DMS 273 treated with DMSO at 0.1 percent for 48 hours (cell line): ENCODE measurements at regions not wholly inside any gene's neighbourhood (a gene's known extent, or its start where the extent isn't known, plus 50 kb on each side); places are given as distances from the start of the nearest gene placed in this dataset.

ENCODE experiments used
- DNase-seq: peaks from one replicate; lab custom pipeline; 2025; lab: John Stamatoyannopoulos, UW

DNA sequence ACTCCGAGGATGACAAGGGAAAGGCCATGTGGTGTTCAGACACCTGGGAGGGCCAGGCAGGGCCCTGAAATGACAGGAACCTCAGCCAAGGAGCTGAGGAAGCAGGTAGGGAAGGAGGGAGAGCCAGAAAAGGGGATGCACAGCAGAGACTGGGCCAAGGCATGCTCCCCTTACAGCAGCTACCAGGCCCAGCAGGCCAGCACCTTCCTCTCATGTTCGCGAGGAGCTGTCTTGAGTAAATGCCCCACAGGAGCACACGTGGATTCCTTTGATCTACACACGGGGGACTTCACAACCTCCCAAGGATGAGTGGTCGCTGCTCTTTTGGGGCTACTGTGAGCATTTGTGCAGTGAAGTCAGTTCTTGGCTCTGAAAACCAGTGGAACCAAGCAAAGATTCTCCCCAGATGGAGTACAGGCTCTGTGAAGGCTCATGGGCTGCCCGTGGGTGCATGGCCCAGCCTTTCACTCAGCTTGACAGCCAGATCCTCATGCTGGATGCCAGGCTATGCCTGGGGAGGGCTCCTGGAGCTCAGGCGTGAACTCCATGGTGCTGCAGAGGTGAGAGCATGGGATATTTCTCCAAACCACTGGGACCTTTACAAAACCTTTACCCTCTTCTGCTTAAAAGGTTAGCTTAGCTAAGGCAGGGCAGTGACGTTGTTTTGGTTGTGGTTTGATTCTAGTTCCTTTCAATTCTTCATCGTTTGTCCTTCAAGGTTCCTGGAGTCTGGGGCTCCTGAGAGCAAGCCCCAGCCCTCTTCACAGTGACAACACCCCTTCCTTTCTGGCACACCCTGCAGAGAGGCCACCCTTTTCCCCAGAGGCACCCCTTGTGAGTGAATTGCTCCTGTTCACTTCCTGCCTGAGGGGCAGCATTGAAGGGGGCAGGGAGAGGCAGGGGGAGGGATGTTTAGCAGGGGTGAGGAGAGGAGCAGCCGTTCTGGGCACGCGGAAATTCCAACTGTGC, 74.2 kb upstream of the ZPBP start:
- no peak for DNase-seq

DNA sequence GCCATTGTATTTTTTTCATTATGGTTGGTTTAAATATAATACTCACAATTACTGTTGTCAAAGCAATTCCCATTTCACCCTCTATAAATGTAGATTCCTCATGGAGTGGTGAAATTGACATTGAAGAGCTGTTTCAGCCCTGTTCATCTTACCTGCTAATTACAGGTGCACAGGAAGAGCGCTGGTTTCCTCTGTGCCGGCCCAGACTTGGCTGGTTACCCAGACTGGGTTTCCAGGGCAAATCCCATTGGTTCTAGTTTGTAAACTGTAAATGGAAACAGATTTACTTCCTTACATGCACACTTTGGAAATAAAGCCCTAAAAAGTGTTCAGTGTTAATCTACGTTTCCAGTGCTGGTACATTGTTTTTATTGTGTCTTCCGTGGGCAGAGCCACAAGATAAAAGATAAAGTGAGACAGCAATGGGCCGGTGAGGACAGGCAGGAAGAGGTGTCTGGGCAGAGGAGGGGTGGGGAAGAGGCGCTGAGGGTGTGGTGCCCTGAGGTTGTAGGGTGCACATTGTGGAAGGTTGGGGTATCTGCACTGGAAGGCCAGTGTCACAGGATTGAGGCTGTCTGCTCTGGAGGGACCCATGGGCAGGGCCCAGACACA, 71.6 kb upstream of the ZPBP start:
- no peak for DNase-seq

DNA sequence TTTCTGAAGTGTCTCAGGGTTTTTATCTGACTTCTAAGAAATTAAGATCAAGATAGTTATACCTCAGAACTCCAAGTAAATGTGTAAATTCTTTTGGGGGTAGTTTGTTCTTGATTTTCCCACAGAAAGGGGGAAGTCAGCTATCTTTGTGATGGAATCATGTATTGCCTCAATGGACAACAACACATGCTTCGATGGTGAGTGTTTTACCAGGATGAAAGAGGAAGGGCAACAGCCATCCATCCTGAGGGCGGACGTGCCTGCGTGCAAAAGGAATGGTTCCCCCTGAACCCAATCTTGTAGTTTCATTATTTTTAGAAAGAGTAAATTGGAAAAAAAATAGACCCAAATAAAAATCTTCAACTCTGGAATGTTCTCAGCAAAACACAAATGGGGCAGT, 67.2 kb upstream of the ZPBP start:
- DNase-seq, result no peak

DNA sequence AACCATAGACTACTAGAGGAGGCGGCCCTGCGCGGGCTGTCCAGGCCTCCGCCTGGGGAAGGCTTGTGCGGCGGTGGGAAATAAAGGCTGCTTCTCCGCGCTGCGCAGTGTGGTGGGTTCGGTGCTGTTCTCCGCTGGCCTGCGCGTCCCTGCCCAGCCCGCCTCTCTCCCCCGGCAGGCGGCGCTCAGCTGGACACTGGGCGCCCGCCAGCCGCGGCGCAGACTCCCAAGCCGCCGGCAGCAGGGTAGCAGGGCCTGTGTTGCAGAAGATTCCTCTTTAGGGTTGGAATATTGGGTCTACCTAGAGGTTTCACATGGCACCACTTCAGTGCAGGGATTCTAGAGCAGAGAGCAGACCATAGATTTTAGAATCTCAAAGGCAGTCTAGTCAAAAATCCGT, 66.1 kb upstream of the ZPBP start:
- no peak for DNase-seq

DNA sequence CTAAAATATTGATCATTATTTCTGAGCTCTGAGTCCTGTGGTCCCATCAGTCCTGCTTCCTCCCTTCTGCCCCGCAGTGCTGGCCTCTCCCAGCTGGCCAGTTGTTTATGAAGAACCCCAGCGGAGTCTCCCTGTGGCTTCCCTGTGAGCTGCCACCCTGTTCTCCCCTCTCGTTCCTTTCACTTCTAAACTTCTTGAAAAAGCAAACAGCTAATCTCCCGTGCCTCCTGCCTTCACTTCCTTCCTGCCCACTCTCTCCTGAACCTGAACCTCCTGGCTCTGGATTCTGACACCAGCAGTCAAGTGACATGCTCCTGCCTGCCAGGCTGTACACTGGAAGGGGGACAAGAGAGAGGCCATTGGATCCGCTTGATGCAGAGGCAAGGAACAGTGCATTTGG, 63.7 kb upstream of the ZPBP start:
- DNase-seq, result no peak

DNA sequence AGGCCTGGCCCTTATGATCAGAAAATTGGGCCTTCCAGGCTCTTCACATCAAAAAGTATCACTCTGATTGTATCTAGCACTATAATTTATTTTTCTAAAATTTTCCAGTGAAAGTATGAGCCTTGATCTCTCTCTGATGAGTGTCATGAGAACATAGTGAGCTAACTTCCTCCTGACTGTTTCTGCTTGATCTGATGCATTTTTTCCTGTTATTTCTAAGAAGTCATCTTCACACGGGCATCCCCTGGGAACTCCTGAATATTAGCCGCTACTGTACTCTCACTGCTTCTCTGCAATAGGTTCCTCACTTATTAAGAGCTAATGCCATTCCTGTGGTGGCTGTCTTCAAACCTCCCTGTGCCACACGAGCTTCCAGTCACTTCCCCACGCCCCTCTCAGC, 63.1 kb upstream of the ZPBP start:
- no peak for DNase-seq

DNA sequence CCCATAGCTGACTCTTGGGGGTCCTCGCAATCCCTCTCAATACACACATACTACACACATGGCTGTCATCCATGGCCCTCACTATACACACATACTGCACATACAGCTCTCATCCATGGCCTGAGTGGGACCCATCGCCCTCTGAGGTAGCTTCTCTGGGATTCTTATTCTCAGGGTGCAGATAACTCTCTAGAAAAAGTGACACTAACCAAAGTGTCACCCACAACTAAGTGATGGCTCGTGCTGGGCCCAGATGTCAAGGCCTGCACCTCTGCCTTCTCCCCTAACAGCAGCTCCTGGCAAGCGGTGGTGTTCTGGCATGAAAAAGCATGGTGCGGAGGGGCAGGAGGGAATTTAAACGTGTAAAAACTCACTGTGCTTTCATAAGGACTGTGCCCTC, 62.7 kb upstream of the ZPBP start:
- no peak for DNase-seq

DNA sequence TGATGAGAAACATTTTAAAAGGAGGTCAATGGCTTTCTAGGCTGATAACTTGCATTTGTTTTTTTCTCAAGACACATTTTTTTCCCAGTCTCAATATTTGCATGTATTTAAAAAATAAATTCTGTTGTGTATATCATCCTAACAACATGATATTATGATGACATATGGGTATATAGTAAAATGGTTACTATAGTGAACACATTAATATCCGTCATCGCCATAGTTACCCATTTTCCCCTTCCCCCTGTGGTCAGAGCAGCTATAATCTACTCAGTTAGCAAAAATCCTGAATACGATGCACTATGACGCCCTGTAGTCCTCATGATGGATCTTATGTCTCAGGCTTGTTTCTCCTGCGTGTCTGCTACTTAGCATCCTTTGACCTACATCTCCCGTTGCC, 60.9 kb upstream of the ZPBP start:
- no peak for DNase-seq

DNA sequence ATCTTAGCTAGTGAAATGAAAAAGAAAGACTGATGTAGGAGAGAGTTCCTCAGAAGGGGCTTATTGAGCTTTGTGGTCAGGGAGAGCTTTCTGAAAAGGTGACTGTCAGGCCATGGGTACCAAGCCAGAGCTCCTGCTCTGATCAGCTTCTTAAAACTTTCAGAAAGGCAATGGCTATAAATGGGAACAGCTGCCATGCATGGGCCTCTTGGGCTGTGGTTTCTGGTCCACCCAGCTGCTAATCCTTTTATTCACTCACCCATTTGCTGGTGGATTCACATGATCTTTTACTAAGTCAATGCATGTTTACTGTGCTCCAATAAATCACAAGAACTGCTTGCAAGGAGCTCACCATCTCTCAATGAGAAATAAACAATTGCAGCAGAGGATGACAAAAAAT, 60.1 kb upstream of the ZPBP start:
- DNase-seq, result no peak

DNA sequence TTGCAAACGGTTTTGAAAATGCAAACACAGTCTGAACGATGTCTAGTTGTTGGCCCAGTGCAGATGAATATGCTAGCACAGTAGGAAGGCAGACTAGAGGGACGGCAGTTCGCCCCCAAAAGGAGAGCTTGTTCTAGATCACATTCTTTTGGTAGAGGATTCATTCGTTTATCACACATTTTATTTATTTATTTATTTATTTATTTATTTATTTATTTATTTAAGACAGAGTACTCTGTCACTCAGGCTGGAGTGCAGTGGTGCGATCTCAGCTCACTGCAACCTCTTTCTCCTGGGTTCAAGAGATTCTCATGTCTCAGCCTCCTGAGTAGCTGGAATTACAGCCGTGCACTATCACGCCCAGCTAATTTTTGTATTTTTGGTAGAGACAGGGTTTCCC, 59.4 kb upstream of the ZPBP start:
- DNase-seq, result no peak

DNA sequence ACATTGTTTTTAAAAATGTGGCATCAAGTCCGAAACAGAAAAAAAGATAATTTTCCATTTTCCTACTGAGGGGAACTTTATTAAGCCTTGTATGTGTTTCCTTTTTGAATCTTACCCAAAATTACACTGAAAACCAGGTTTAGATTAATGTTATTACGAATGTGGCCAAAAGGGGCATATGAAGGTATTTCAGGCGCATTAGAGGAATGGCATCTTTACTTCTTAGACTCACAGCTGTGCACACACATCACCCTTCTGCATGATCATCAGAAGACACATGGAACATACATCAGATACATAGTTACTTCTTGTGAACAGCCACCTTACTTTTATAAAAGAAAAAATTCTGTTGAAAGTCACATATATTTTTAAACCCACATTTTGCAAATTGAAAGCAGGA, 58.6 kb upstream of the ZPBP start:
- no peak for DNase-seq

DNA sequence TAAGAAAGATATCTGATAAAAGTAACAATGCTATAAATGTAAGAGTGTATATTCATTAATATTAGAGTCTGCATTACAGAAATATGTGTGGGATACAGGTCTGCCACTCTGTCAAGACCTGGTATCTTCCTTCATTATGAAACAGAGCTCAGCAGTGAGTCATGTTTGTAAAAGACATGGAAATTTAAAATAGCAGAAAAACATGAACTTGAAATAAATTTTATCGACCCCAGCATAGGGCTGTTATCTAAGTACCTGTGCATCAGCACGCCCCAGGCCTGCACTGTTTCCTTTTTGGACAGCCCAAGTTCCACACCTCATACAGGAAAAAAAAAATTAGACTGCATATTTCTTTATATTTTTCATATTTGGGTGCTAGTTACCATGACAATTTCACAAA, 58.0 kb upstream of the ZPBP start:
- DNase-seq, result no peak

DNA sequence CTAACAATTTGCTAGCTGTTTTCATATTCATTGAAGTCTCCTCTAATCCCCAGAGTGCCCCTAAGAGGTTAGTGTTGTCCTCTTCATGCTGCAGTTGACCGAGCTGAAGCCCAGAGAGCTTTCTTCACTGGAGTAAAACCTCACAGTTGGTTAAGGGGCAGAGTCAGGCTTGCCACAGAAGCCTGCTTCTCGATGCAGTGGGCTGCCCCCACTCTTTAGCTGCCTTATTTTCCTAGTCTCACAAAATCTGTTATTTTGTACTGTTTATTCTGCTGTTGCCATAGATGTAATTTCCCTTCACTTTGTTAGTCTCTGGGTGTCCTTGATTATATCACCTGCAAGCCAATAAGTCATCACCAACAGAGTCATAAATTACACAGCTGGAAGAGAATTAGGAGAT, 56.3 kb upstream of the ZPBP start:
- DNase-seq, result no peak

DNA sequence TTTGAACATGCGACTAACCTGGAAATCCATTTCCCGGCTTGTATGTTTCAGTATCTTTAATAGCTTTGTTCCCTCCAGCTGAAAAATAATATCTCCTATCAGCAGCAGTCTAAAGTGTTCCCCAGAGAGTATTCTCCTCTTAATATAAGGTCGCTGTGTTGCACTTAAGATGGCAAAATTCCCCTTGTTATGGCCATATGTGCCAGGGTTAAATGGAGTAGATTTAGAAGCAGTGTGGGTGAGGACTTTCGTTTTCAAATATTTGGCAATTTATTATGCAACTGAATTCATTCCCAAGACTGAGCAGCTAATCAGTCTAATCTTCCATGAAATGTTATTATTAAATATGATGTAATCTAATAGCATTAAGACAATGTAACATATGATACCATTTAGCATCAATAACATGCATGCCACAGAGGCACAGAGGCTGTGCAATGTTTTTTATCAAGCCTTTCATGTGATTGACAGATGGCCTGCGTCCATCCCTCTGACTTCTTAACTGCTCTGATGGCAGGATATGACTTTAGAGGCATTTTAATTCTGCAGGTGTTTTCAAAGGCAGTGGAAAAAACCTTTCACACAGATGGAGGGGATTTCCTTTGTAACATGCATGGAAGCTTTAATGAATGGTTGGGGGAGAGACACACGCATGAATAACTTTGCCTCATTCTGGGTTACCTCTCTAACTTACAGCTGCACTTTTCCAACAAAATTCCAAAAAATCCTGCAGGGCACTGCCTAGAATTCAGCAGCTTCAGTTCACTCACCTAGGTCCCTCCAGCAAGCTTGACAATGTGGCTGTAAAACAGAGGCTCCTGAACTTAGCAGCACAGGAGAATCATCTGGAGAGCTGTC, 55.1 kb upstream of the ZPBP start:
- no peak for DNase-seq

DNA sequence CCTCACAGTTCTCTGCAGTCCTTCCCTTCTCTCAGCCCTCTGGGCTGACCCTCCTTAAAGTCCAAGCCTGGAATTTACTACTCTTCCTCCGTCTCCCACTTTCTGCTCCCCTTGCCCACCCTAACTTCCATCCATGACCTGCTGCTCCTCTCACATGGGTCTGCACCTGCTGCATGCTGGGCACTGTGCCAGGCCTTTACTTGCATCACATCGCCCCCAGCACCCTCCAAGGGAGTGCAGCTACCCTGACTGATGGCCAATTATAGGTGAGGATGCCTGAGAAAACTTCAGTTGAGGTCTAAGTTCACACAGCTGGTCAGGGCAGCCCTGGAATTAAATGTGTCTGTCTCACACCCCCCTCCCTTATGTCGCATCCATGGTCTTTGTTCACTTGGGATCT, 53.6 kb upstream of the ZPBP start:
- no peak for DNase-seq

DNA sequence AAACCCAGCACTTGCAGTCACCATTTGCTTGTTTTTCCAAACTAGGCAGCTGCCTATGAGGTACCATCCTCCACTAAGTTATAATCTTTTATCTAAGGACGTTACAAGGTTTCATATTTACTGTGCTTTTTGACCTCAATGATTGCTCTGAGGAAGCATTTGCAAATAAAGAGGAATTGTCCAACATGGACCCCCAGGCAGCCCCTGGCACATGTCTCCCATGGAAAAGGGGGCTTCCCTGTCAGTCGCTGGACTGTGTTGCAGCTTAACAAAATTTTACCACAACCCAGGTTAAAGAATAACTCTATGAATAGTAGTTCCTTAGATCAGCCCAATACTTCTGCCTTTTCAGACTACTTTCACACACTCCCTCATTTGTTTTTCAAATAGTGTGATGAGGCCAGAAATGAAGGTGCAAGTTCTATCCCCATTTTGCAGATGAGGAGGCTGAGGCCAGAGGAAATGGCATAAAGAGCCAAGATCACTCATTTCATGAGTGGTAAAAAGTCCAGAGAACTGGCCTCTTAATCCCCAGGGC, 52.8 kb upstream of the ZPBP start:
- DNase-seq, result no peak

DNA sequence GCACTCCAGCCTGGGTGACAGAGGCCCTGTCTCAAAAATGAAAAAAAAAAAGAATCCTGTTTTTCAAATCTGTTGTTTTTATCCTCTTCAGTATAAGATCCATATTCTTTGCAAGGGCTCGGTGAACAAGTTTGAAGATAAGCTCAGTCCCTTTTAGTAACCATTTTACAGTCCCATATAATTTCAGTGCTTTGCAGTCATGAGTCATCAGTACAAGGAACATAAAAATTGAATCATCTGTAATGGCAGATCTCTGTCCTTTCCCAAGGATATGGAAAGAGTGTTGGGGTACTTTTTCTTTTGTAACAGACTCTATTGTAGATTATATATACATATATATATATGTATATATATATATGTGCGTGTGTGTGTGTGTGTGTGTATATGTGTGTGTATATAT, 52.2 kb upstream of the ZPBP start:
- DNase-seq, result no peak
